Progenitor cell of endocrine pancreas (in vitro differentiated cells): ENCODE measurements at regions not wholly inside any gene's neighbourhood (a gene's known extent, or its start where the extent isn't known, plus 50 kb on each side); places are given as distances from the start of the nearest gene placed in this dataset.

Source experiments
- DNase-seq: peaks from one replicate; pipeline ENCODE4 v3.0.0; 2021; ENCODE audit warnings: low spot score; ENCODE audit not compliant: unreplicated experiment
- H3K27ac Mint-ChIP-seq: 2 replicates; pipeline ENCODE4 v1.8.0; 2021; ENCODE audit warnings: mild to moderate bottlenecking, moderate library complexity, mixed read lengths
- H3K27me3 Mint-ChIP-seq: 2 replicates; pipeline ENCODE4 v1.8.0; 2021; ENCODE audit warnings: mixed read lengths
- H3K36me3 Mint-ChIP-seq: 2 replicates; pipeline ENCODE4 v1.8.0; 2022; ENCODE audit warnings: mixed read lengths; ENCODE audit not compliant: insufficient read depth
- H3K4me1 Mint-ChIP-seq: 2 replicates; pipeline ENCODE4 v1.8.0; 2021; ENCODE audit warnings: low read depth, mixed read lengths
- H3K4me3 Mint-ChIP-seq: 2 replicates; pipeline ENCODE4 v1.8.0; 2021; ENCODE audit warnings: low read depth, mild to moderate bottlenecking, moderate library complexity, mixed read lengths
- H3K9me3 Mint-ChIP-seq: 2 replicates; pipeline ENCODE4 v1.8.0; 2021; ENCODE audit warnings: low read depth, mixed read lengths
- TF ChIP-seq, protein P1 (sequence below): fragments of 200-600 bp; sonication (generic); IDR thresholded peaks from one replicate; pipeline ENCODE4 v1.5.0; 2021; ENCODE audit warnings: antibody characterized with exemption, mild to moderate bottlenecking; ENCODE audit not compliant: unreplicated experiment

DNA sequence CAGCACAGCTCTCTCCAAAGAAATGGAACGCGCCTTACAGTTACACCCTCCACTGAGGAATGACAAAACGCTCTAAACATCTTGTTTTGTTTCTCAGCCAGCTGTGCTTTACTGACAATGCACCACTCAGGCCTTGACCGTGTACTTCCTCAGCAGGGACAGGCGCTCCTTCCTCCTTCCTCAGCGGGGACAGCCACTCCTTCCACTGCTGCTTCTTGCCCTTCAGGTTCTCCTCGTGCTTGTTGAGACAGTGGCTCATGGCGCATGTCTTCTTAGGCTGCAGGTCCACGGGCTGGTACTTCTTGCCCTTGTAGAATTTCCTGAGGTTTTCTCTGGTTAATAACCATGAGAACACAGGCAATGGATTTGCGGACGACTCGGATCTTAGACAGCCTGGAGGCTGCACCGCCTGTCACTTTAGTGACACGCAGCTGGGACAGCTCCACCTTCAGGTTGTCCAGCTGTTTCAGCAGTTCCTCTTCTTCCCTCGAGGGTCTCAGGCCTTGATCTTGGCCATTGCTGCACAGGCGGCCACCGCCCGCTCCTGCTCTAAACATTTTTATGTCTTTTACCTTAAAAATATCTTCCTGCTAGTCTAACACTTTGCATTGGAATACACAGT lies 613.8 kb downstream of the BRD1 start:
- no peaks in the 10 kb centered on the region for H3K4me1 Mint-ChIP-seq
- TF ChIP-seq, protein P1, sequence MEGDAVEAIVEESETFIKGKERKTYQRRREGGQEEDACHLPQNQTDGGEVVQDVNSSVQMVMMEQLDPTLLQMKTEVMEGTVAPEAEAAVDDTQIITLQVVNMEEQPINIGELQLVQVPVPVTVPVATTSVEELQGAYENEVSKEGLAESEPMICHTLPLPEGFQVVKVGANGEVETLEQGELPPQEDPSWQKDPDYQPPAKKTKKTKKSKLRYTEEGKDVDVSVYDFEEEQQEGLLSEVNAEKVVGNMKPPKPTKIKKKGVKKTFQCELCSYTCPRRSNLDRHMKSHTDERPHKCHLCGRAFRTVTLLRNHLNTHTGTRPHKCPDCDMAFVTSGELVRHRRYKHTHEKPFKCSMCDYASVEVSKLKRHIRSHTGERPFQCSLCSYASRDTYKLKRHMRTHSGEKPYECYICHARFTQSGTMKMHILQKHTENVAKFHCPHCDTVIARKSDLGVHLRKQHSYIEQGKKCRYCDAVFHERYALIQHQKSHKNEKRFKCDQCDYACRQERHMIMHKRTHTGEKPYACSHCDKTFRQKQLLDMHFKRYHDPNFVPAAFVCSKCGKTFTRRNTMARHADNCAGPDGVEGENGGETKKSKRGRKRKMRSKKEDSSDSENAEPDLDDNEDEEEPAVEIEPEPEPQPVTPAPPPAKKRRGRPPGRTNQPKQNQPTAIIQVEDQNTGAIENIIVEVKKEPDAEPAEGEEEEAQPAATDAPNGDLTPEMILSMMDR, result no peak
- H3K4me3 Mint-ChIP-seq, result no peak overlapping the region
- H3K27me3 Mint-ChIP-seq, result peaks cover 20% of the 10 kb centered on the region
- peaks cover 9% of the 10 kb centered on the region for H3K9me3 Mint-ChIP-seq
- DNase-seq, result no peak
- H3K27ac Mint-ChIP-seq, result no peak overlapping the region
- no peaks in the 10 kb centered on the region for H3K36me3 Mint-ChIP-seq

DNA sequence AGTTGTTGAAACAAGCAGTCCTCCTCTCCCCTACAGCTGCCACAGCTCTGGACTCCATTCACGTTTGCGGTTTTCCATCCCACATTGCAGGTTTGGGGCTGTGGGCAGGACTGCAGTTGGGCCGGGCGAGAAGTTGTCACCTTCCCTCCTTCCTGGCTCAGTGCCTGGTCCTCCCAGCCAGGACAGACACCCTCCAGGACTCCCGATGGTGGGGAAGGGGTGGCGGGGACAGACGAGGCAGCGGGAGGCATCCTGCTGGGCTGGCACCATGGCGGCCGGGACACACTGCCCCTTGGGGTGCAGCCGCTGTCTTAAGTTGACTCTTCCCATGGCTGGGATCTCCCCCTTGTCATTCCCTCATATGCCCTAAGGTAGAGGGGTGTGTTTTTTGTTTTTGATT lies 615.2 kb downstream of the BRD1 start:
- TF ChIP-seq, protein P1, result no peak

DNA sequence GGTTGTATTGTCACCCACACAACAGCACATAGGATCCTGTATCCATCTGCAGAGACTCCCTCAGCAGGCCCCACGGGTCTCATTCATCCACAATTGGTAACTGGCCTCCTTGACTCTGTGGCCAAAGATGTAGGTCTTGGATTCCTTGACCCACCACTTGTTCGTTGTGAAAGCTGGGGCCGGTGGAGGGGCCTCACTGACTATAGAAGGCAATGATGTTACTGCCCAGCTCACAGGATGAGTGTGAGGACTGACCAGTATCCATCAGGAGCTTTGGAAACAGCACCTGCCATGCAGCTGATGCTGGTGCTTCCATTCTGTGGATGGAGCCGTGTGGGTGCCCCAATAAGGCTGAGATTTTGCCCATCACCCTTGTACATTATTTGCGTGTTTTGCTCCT lies 615.7 kb downstream of the BRD1 start:
- TF ChIP-seq, protein P1, result no peak
- DNase-seq, result no peak
- no peaks in the 10 kb centered on the region for H3K36me3 Mint-ChIP-seq
- H3K4me1 Mint-ChIP-seq, result no peaks in the 10 kb centered on the region
- no peak overlapping the region for H3K4me3 Mint-ChIP-seq
- H3K9me3 Mint-ChIP-seq, result no peaks in the 10 kb centered on the region
- no peak overlapping the region for H3K27ac Mint-ChIP-seq
- H3K27me3 Mint-ChIP-seq, result peaks cover 20% of the 10 kb centered on the region

More for the DNA sequence above, 615.2 kb downstream of the BRD1 start:
- H3K27me3 Mint-ChIP-seq, result peaks cover 20% of the 10 kb centered on the region
- no peaks in the 10 kb centered on the region for H3K9me3 Mint-ChIP-seq
- H3K36me3 Mint-ChIP-seq, result no peaks in the 10 kb centered on the region
- no peak overlapping the region for H3K4me3 Mint-ChIP-seq
- DNase-seq, result no peak
- no peaks in the 10 kb centered on the region for H3K4me1 Mint-ChIP-seq
- no peak overlapping the region for H3K27ac Mint-ChIP-seq

DNA sequence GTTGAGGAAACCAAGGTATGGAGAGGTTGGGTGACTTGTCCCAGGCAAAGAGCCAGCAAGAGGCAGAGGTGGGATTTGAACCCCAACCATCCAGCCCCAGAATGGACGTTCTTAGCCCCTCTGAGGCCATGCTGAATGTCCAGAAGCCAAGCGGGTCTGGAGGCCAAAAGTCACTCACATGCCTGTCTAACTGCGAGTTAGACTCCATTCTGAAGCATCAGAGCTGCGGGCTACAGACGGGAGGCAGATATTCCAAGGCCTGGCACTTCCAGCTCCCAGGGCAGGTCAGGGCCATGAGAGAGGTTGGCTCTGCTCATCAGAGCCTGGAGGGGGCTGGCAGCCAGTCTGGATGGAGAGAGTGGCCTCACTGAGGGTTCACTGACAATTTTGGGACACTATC lies 616.5 kb downstream of the BRD1 start:
- Mint-ChIP-seq H3K4me1 (no peaks in the 10 kb centered on the region), H3K27ac (no peak overlapping the region), H3K9me3 (no peaks in the 10 kb centered on the region), H3K36me3 (no peaks in the 10 kb centered on the region), H3K27me3 (peaks cover 27% of the 10 kb centered on the region), H3K4me3 (no peak overlapping the region)
- TF ChIP-seq, protein P1, result no peak
- no peak for DNase-seq

DNA sequence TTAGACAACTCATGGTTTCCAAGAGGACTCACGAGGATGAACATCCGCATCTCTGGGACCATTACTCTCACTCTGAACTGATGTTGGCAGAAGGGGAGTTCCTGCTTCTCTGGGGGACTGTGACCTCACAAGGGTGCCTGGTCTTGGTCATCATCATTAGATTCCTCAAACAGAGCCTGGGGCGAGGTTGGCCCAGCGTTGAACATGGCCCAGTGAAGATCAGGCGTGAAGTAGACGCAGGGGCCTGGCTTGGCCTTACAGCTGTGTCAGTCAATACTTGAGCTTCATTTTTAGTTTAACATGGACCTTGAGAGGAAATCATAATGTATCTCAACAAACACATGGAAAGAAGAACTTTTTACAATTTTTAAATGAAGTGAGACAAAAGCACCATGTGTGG lies 617.1 kb downstream of the BRD1 start:
- H3K4me1 Mint-ChIP-seq, result no peaks in the 10 kb centered on the region
- no peak overlapping the region for H3K27ac Mint-ChIP-seq
- H3K9me3 Mint-ChIP-seq, result no peaks in the 10 kb centered on the region
- TF ChIP-seq, protein P1, result no peak
- no peaks in the 10 kb centered on the region for H3K36me3 Mint-ChIP-seq
- no peak for DNase-seq
- H3K27me3 Mint-ChIP-seq, result peaks cover 26% of the 10 kb centered on the region
- no peak overlapping the region for H3K4me3 Mint-ChIP-seq
